ENCODE measurements at regions not wholly inside any gene's neighbourhood (a gene's known extent, or its start where the extent isn't known, plus 50 kb on each side); places are given as distances from the start of the nearest gene placed in this dataset.

DNA sequence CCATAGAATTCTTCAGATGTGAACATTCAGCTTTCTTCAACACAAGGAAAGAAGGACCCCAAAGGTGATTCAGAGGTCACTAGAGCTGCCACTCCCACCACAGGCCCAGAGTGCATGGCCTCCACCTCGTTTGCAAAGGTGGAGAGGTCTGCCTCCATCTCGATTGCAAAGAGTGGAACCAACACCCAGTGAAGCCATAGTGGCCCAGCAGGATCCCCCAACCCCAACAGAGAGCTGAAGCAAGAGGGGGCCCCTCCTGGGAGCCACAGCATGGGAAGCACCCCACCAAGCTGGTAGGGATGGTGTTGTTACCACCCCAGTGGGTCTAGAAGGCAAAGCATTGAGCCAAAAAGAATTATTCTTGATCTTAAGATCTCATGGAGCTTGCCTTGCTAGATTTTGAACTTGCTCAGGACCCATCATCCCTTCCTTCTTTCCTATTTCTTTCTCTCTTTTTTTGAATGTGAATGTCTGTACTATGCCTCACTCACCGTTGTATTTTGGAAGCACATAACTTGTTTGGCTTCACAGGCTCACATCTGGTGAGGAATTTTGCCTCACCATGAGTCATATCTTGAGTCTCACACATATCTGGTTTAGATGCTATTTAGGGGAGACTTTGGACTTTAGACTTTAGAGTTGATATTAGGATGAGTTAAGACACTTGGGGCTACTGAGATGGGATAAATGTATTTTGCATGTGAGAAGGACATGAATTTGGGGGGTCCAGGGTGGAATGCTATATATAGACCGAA is 119.2 kb downstream of the ANKRD60 start:
- no peak for DNase-seq

DNA sequence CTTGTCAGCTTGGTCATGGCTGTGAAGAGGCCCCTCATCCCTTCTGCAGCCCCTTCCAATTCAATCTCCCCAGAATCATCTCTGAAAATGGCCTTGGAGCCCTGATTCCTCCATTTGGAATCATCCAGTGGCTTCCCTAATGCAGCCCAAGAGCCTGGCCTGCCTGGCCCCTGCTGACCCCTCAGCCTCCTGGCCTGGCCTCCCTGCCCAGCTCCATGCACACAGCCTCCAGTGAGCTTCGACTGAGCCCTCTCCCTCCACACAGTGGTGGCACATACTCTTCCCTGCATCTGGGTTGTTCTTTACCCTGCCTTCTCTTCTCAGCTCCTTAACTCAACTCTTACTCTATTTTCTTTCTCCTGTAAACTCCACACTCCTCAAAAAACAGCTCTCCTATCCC is 120.9 kb downstream of the ANKRD60 start:
- no peak for DNase-seq

DNA sequence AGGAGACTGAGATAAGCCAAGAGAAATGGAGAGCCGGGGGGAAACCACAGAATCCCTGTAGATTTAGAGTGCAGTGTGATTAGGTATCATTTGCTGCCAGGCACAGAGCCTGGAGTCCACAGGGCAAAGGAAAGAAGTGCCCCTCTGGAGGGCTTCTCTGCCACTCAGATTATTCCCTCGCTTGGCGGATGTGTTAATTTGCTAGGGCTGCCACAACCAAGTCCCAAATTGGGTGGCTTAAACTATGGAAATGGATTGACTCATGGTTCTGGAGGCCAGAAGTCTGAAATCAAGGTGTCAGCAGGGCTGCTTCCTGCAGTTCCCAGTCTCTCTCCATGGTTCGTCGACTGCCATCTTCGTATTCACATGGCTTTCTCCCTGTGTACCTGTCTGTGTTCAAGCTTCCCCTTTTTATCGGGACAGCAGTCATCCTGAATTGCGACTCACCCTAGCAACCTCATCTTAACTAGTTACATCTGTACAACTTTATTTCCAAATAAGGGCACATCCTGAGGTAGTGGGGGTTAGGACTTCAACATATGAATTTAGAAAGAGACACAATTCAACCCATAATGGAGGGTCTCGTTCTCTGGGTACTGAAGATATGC is 122.2 kb downstream of the ANKRD60 start:
- no peak for DNase-seq

DNA sequence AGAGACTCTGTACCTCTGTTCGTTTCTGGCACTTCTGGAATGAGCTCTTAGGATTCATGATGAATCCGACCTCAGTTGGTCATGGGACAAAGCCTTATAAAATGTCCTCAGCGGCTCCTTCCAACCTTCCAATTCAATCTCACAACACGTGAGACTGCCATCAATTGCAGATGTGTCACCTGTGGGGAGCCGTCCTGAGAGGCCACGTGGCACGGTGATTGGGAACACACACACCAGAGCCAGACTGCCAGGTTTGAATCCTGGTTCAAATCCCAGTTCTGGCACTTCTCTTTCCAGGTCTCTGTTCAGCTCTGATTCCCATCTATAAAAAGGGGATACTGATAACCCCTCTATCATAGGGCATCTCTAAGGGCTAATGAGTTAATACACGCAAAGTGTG is 124.5 kb downstream of the ANKRD60 start:
- DNase-seq, result no peak

DNA sequence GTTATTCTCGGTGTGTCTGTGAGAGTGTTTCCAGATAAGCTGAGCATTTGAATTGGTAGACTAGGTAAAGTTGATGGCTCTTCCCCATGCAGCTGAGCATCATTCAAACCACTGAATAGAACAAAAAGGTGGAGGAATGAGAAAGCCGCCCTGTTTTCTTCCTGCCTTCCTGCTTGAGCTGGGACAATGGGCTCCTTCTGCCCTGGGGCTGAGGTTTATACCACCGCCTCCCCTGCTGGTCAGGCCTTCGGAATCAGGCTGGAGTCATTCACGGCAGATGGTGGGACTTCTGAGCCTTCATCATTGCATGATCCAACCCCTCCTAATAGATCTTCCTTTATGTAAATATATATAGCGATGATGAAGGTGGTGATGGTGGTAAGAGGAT is 124.9 kb downstream of the ANKRD60 start:
- no peak for DNase-seq

DNA sequence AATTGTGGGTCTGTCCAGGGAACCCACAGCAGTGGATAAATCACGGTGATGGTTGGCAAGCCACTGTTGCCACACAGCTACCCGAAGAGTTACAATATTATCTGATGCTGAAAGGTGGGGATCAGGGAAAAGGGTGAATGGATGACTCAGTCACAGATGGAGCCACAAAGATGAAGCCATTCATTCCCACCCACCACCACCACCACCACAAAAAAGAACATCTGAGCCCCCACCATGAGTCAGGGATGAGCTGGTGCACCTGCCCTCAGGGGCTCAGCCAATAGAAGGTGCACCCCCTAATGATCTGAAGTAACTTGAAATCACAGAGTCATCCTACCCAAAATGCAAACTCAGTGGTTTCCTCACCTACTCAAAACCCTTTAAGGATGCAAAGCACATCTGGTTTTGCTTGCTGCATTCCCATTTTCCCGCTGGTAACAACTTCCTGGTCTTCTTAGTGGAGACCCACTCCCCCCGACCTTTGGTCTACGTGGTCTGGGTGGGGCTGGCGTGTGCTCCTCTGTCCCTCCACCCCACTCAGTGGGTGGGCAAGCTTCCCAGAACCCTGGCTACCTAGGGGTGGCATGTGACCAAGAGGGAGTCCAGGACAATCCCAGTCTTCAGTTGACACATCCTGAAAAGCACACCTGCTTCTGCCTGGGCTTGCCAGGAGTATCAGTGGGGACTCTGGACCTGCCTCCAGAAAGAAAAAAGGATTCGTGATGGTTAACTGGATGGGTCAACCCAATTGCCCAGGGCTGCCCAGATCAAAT is 125.5 kb downstream of the ANKRD60 start:
- peak; percentile 5 to 39 for DNase-seq

DNA sequence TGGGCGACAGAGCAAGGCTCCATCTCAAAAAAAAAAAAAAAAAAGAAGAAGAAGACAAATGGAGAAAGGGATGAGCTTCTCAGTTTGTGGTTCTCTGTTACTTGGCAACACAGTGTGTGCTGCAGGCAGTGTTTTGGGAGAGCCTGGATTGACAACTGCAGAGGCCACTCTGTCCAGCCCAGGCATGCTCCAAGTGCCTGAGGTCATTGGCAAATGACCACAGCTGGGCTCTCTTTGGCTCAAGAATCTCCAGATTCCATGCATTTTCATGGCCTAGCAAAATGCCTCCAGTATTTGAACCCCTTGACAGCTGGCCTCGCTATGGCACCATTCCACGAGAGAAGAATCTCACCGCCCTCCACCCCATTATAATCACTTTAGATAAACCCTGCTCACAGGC is 126.2 kb downstream of the ANKRD60 start:
- no peak for DNase-seq

DNA sequence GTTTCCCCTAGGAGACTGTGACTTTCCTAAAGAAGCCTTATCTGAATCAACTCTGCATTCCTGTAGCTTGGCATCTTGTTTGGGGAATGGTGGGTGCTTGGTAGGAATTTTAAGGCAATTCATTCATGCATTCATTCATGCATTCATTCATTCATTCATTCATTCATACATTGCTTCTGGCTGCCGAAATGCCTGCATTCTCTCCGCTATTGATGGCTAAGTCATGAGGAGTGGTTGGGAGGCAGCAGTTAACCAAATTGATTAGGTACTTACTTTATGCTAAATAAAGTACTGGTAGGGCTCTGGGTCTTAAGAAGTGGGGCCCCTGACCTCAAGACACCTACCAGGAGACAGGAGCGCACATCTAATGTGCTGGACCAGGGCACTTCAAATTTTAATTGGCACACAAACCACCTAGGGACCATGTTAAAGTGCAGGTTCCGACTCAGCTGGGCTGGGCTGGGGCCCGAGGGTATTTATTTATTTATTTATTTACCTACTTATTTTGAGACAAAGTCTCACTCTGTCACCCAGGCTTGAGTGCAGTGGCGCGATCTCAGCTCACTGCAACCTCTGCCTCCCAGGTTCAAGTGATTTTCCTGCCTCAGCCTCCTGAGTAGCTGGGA is 127.6 kb downstream of the ANKRD60 start:
- DNase-seq, result no peak

DNA sequence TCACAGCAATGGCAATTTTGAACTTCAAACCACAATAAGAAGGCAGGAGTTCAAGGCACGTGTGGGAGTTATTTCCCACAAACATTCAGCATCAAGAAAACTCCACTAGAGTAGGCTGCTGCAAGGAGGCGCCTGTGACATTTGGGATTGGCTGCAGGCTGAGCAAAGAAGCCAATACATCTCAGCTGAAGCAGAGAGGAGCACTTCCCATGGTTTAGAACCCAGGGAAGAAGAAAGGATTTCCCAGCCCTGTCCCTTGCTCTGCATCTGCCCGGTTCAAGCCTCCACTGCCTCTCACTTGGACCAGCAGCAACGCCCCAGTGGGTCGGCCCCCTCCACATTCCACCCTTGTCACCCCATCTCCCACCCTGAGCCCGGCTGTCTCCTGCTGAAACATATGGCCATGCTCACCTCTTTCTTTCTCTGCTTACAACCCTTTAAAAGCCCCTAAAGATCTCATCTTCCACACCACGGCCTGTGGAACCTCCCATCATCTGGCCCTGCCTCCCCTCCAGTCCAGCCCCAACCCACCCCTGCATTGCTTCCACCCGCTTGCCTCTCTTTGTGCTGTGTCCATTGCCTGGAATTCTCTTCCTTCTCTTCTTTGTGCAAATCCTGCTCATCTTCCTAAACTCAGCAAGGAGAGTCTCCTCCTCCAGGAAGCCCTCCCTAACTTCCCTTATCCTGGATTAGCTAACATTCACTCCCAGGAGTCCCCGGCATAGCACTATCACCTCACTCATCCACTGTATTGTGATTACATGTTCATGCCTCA is 128.3 kb downstream of the ANKRD60 start:
- DNase-seq, result no peak

DNA sequence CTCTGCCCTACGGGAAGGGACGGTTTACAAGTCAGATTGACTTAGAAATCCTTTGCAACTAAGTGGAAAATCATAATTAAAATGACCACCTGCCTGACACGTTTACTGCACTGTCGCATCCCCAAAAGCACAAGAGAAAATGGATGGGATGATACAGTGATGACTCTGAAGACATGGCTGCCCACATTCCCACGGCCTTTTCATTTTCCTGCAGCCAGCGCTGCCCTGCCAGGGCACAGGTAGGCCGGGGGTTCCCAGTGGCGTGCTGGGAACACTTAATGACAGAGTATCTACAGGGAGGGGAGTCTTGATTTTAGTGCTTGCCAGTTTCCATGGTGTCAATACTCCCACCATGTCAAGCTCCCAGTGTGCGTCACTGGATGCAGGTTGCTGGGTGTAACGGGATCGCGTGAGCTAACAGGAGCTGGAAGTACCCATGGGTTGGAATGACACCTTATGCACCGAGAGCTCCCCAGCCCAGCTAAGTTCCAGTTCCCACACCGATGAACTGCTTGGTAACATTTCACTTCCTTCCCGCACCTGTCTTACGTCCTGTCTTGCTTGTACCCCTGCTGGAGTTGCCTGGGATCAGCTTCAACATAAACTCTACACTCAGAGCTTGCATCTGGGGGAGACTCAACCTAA is 129.0 kb downstream of the ANKRD60 start:
- DNase-seq, result no peak

DNA sequence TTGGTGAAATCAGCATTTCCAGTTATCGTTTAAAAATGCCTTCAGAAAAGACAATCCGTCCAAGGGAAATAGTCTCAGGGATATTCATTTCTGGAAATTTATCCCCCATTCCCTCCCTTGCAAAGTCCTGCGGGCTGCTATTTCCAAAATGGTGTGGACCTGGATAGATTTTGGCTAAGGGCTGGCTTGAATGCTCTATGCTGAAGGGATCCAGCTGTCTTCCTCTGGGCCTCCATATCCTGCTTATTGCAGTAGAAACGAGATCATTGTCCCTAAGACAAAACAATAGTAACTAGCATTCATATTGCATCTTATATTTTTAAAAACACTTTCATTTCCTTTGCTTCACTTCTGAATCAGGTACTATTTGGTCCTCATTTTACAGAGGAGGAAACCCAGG is 129.9 kb downstream of the ANKRD60 start:
- no peak for DNase-seq

DNA sequence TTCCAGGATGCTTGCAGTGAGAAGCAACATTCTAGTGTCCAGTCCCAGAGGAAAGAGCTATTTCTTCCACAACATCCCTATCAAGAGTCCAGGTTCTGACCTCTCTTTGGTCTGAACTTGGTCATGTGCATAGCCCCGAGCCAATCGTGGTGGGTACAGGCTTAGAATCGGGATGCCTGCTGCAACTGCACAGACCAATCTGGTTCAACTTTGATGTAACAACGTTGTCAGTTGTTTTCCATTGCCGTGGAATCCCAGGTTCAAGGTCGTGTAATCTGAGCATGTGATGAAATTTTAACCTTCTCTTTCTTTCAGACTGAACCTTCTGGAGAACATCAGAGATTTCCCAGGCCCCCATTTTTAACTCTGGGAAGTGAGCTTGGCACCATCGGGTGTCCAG is 130.5 kb downstream of the ANKRD60 start:
- DNase-seq, result no peak

DNA sequence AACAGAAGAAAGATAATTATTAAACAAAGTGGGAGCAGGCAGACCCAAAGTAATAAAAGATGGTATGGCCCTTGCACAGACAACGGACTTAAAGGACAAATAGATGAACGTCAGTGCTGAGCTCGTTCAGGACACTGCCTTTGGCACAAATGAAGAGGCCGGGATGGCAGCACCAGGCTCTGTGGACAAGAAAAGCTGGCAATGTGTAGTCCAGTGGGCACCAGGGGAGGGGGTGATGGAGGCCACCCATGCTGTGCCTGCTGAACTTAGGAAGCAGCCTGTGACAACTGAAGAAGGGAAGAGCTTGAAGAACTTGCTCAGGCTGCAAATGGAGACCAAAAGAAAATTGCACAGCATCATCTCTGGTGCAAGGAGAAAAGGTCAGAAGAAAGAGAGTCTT is 131.0 kb downstream of the ANKRD60 start:
- no peak for DNase-seq

DNA sequence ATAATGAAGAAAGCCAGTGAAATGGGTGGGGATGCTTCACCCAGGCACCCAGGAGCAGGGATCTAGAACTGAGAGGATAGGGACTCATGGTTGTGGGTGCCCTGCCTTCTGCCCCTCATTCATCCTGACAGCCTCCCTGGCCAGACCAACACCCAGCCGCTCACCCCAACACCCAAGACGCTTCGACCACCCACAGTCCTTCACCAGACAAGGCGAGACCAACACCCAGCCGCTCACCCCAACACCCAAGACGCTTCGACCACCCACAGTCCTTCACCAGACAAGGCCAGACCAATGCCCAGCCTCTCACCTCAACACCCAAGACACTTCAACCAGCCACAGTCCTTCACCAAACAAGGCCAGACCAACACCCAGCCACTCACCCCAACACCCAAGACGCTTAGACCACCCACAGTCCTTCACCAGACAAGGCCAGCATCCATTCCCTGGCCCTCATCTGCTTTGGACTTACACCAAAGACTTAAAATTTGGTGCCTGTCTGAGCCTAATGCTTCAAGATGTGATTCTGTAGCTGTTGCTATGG is 131.5 kb downstream of the ANKRD60 start:
- no peak for DNase-seq

DNA sequence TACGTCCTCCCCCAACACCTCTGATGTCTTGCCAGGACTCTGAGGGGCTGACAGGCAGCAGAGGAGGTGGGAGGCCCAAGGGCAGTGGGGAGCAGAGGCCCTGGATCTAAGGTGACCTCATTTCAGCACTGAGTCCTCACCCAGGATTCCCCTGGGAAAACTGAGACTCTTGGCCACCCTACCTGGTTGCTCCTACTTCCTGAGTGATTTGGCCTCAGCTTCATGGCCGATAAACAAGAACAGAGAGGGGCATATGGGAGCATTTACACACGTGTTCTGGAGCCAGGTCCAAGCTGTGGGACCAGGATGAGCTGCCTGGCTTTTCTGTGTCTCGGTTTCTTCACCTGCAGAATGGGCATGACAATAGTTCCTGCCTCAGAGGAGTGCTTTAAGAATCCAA is 133.8 kb downstream of the ANKRD60 start:
- no peak for DNase-seq

DNA sequence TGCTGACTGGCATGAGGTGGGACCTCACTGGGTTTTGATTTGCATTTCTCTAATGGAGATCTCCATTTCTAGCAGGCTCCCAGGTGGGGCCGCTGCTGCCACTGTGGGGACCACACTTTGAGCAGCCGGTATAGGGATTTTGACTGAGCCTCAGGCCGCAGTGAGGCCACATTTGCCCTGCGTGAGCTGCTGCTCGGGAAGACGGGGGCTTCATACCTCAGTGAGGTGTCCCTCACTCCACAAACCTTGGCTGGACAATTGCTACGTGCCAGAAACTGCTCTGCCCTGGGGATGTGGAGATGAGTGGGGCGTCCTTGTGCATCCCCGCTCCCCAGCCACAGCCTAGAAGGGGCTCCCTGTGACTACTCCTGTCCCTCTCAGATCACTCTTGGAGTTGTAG is 134.3 kb downstream of the ANKRD60 start:
- DNase-seq, result no peak

DNA sequence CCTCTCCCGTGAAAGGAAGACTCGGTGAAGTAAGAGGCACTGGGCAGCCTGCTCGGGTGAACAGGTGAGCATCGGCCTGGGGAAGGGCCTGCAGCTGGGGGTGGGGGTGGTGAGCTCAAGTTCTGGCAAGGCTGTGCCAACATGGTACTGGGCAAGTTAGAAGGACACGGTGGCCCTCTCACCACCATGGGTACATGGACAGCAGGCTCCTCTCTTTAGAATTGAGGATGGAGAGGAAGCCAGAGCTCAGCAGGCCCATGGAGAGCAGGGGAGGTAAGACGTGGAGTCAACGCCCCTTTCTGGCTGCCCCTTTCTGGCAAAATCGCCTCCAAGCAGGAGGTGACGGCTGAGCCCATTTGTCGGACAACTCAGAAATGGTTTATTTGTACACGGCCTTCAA is 135.6 kb downstream of the ANKRD60 start:
- DNase-seq, result no peak

DNA sequence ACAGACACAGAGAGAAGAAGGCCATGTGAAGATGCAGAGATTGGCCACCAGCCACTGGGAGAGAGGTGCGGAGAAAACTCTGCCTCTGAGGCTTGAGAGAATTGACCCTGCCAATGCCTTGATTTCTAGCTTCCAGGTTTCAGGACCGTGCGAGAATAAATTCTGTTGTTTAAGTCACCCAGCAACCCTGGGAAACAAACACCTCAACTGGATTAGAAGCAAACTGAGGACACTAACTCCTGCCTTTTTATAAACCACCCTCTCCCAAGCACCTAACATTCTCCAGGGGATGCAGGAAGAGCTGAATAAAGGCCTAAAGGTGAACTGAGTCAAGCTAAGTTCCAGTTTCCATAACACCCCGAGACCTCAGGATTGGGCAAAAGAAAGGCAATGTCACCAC is 136.1 kb downstream of the ANKRD60 start:
- DNase-seq, result no peak

DNA sequence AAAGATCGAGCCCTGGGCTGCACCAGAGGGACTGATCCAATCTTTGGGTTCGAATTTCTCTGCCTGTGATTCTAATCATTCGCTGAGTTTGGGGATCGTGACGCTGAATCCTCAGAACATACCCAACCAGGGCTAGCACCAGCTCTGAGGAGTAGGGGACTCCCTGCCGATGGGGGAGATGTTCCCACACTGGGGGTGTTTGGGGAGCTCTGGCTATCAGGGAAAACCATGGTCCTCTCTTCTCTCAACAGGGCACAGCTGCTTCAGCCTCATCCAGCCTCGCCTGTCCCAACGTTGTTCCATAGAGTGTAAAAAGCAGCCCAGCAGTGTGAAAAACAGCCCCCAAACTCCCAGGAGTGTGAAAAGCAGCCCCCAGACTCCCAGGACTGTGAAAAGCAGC is 136.6 kb downstream of the ANKRD60 start:
- no peak for DNase-seq

DNA sequence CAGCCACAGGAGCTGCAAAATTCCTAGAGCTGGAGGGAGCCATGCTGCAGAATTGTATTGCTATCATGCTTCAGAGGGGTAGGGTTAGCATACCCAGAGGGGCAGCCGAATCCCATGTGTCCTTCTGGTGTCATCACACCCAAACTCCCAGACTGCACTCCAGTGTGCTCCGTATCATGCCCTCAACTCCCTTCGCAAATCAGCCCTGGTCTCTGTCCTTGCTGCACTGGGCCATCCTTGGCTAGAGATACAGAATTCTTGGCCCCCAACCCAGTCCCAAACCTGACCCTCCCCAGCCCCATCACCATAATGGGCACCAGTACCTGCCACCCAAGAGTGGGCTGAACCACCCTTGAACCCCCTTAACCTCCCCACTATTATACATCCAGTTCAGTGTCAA is 138.3 kb downstream of the ANKRD60 start:
- no peak for DNase-seq

DNA sequence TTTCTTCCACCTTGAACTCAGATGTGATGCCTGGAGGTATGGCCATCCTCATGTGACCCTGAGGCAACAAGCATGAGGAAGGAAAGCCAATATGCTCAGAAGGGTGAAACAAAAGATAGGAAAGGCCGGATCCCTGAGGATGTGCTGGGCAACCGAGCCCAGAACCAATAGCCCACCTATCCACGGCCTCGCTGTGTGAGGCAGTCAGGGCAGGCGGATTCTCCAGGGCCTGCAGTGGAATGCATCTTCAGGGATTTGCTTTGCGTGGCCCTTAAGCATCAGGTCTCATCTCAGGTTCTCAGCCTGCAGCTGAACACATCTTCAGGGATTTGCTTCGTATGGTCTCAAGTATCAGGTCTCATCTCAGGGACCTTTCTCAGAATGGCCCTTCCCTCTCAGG is 139.8 kb downstream of the ANKRD60 start:
- DNase-seq, result no peak

DNA sequence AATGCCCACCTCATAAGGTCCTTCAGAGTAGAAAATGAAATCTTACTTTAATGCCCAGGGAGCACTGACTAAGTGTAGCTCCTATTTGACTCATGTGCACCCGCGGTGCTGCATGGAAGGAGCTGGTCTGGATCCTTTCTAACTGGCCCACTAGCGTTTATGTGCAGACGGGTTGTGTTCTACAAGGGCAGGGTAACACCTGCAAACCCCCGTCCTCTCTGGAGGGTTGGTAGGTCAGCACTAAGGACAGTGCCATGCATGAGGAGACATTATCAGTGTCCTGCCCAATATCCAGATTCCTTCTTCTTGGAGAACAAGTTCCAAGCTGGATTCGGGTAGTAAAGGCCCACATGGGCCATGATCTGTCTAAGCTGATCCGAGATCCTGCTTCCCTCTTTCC is 140.3 kb downstream of the ANKRD60 start:
- no peak for DNase-seq
